ENCODE measurements at regions not wholly inside any gene's neighbourhood (a gene's known extent, or its start where the extent isn't known, plus 50 kb on each side); places are given as distances from the start of the nearest gene placed in this dataset.

DNA sequence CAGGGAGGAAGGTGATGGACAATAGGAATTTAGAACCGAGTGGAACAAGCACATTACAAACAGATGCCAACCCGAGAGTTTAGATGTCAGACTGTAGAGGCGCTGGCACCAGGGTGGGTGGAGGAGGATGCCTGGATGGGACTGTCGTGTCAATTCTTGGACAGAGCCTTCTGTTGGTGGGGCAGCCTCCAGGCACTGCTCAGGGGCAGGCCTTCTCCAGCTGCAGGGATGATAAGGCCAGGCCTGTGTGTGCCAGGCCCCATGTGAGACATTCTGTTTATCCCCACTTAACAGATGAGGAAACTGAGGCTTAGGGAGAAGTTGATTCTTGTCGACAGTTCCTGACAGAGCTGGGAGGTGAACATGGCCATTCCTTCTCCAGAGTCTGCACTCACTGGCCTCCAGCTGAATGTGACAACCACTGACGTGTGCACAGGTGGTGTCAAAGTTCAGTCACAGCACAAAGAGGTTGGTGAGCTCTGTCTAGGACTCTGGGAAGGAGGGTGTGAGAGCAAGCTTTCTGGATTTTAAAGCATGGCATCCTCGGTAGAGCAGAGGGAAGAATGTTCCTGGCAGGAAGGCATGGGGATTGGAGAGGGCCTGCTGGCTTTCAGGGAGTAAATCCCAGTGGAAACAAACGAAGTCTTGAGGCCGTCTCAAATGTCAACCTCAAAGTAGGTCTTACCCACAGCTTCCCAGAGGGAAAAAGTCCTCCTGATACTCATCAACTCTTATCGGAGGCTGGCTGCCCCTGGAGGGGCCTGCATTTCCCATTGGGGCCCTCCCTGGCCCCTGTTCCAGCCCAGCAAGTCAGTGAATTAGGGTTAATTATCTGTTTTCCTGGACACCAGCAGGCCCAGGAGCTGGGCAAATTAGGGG is 52.4 kb downstream of the GLI2 start:
- 7% methylated on average over 10 of the region's 10 CpGs for WGBS (ENCODE audit: low lambda C conversion rate)
- BruUV-seq (replicated peaks), result no TSS peak
- Histone ChIP-seq H3K9ac (ENCODE audit: insufficient read depth, low read depth, low read length) (no peak overlapping the region), H3K4me3 (replicated peaks in 1 of 3; ENCODE audit: insufficient read depth in 1 of 3, low read depth in 2 of 3, low read length in 3 of 3) (no peak overlapping the region; a peak in 1 of 6 replicates), H3K27ac (ENCODE audit: extremely low read length, insufficient read depth, low read length) (no peak overlapping the region), H3K36me3 (replicated peaks in 1 of 2; ENCODE audit: control insufficient read depth in 1 of 2, insufficient read depth in 2 of 2, low read length in 2 of 2) (no peaks in the 10 kb centered on the region), H3K4me2 (ENCODE audit: low read depth, low read length) (peak overlapping the region; percentile 13; the same call in 1 of the 2 replicates), H3K9me3 (ENCODE audit: low read length) (no peaks in the 10 kb centered on the region), H2AFZ (ENCODE audit: low read length) (no peak overlapping the region), H4K20me1 (ENCODE audit: insufficient read depth, low read length) (no peaks in the 10 kb centered on the region; the same call in 1 of the 2 replicates), H3K27me3 (ENCODE audit: control insufficient read depth in 1 of 2, insufficient read depth in 2 of 2, low read length in 2 of 2) (peaks cover 8 to 83% of the 10 kb centered on the region in 2 experiments; a peak in 4 of 5 replicates), H3K4me1 (ENCODE audit: insufficient read depth, low read length) (peaks cover 22% of the 10 kb centered on the region), H3K79me2 (ENCODE audit: insufficient read depth, low read length) (no peaks in the 10 kb centered on the region)
- peak; percentile 88 for FAIRE-seq
- intact Hi-C loops (cut with micrococcal nuclease; ENCODE audit: unreplicated experiment) (no loop called here), in situ Hi-C loops (cut with HindIII; ENCODE audit: extremely low pct_ligation_motif_present, low pct_unique_long_range_greater_than_20kb) (no loop called here)
- peak; percentile 15 for DNase-seq (ENCODE audit: low spot score)
- peak; percentile 87 for ATAC-seq
- ChIA-PET CTCF (ENCODE audit: low intra/inter-chr PET ratio, low total read pairs) (no interaction called here), POLR2A (no interaction called here)
- no peak for TF ChIP-seq JUN (CRISPR knock-in tag; IDR thresholded peaks at IDR 0.05)
- TF ChIP-seq, protein P1, sequence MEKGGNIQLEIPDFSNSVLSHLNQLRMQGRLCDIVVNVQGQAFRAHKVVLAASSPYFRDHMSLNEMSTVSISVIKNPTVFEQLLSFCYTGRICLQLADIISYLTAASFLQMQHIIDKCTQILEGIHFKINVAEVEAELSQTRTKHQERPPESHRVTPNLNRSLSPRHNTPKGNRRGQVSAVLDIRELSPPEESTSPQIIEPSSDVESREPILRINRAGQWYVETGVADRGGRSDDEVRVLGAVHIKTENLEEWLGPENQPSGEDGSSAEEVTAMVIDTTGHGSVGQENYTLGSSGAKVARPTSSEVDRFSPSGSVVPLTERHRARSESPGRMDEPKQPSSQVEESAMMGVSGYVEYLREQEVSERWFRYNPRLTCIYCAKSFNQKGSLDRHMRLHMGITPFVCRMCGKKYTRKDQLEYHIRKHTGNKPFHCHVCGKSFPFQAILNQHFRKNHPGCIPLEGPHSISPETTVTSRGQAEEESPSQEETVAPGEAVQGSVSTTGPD (CRISPR knock-in tag; IDR thresholded peaks at IDR 0.05), result no peak
- TF ChIP-seq SALL1 (CRISPR knock-in tag; IDR thresholded peaks at IDR 0.05), result peak; percentile 53; the same call in 1 of the 2 replicates
- no peak for TF ChIP-seq SOX6 (IDR thresholded peaks at IDR 0.05)
- no peak for TF ChIP-seq SOX6 (CRISPR knock-in tag; IDR thresholded peaks at IDR 0.05)
- TF ChIP-seq NFKB2 (CRISPR knock-in tag; IDR thresholded peaks at IDR 0.05; ENCODE audit: borderline replicate concordance), result no peak
- no peak for TF ChIP-seq MAF1 (CRISPR knock-in tag; IDR thresholded peaks at IDR 0.05; ENCODE audit: borderline replicate concordance)
- TF ChIP-seq PRMT3 (CRISPR knock-in tag; IDR thresholded peaks at IDR 0.05; ENCODE audit: borderline replicate concordance, low read depth), result no peak
- TF ChIP-seq CENPX (CRISPR knock-in tag; IDR thresholded peaks at IDR 0.05), result no peak
- no peak for TF ChIP-seq NPAS2 (CRISPR knock-in tag; IDR thresholded peaks at IDR 0.05; ENCODE audit: borderline replicate concordance)
- TF ChIP-seq KDM5A (IDR thresholded peaks at IDR 0.05; ENCODE audit: borderline replicate concordance, low read length), result no peak
- TF ChIP-seq KMT2A (CRISPR knock-in tag; IDR thresholded peaks at IDR 0.05), result no peak
- TF ChIP-seq, protein P2, sequence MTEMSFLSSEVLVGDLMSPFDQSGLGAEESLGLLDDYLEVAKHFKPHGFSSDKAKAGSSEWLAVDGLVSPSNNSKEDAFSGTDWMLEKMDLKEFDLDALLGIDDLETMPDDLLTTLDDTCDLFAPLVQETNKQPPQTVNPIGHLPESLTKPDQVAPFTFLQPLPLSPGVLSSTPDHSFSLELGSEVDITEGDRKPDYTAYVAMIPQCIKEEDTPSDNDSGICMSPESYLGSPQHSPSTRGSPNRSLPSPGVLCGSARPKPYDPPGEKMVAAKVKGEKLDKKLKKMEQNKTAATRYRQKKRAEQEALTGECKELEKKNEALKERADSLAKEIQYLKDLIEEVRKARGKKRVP (CRISPR knock-in tag; IDR thresholded peaks at IDR 0.05), result no peak
- TF ChIP-seq ZNF501 (CRISPR knock-in tag; IDR thresholded peaks at IDR 0.05), result no peak
- no peak for TF ChIP-seq MTF1 (CRISPR knock-in tag; IDR thresholded peaks at IDR 0.05)
- peak; percentile 52; the same call in 1 of the 2 replicates for TF ChIP-seq ZNF788 (CRISPR knock-in tag; IDR thresholded peaks at IDR 0.05; ENCODE audit: borderline replicate concordance)
- TF ChIP-seq, protein P3, sequence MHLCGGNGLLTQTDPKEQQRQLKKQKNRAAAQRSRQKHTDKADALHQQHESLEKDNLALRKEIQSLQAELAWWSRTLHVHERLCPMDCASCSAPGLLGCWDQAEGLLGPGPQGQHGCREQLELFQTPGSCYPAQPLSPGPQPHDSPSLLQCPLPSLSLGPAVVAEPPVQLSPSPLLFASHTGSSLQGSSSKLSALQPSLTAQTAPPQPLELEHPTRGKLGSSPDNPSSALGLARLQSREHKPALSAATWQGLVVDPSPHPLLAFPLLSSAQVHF (CRISPR knock-in tag; IDR thresholded peaks at IDR 0.05), result no peak
- no peak for TF ChIP-seq SRSF4 (IDR thresholded peaks at IDR 0.05; ENCODE audit: low read depth, low read length, poor library complexity, severe bottlenecking)
- TF ChIP-seq SIN3B (IDR thresholded peaks at IDR 0.05; ENCODE audit: low read length), result no peak
- 0 out of 2 replicates have a peak, but pooled peaks have one; percentile 36 for TF ChIP-seq ZNF772 (CRISPR knock-in tag; IDR thresholded peaks at IDR 0.05)
- no peak for TF ChIP-seq ZBTB1 (CRISPR knock-in tag; IDR thresholded peaks at IDR 0.05; ENCODE audit: borderline replicate concordance)
- no peak for TF ChIP-seq DNMT1 (CRISPR knock-in tag; IDR thresholded peaks at IDR 0.05)

Data from HepG2 (cell line).